SK-N-SH (cell line): ENCODE measurements at regions not wholly inside any gene's neighbourhood (a gene's known extent, or its start where the extent isn't known, plus 50 kb on each side); places are given as distances from the start of the nearest gene placed in this dataset.

Experiments used
- CTCF ChIA-PET: fragments of 300-600, 350-600 bp; formaldehyde crosslinking; extraction: SDS; loops from one replicate; lab custom pipeline; 2021; lab: Yijun Ruan, JAX
- POLR2A ChIA-PET: fragments of 350-600 bp; sonication (Branson Sonifier 250); formaldehyde crosslinking; extraction: SDS; loops from one replicate; lab custom pipeline; 2020; ENCODE audit warnings: antibody characterized with exemption, inconsistent platforms; lab: Yijun Ruan, JAX
- DNase-seq: peaks from one replicate; pipeline ENCODE4 v3.0.0; 2012
- H2AFZ ChIP-seq: fragments of 200-600 bp; sonication (generic); 2 replicates; pipeline ENCODE4 v1.8.1; 2016; ENCODE audit warnings: antibody characterized with exemption, mild to moderate bottlenecking, low read depth
- H3F3A ChIP-seq: fragments of 200-600 bp; sonication (generic); replicated peaks from 2 replicates; pipeline ENCODE3; 2016; ENCODE audit warnings: antibody characterized with exemption, mild to moderate bottlenecking; ENCODE audit not compliant: insufficient read depth
- H3K27ac ChIP-seq, 2 experiments: fragments of 200-500 bp in 1 of 2; fragments of 200-600 bp in 1 of 2; sonication (Bioruptor generic) in 1 of 2; sonication (generic), shearing (Covaris generic) in 1 of 2; 2 replicates each; pipeline versions ENCODE4 v1.5.1 to v1.6.1; 2014 to 2016; ENCODE audit warnings: low read depth in 2 of 2, inconsistent platforms in 1 of 2, low read length in 1 of 2, mild to moderate bottlenecking in 1 of 2, mixed read lengths in 1 of 2
- H3K27me3 ChIP-seq: fragments of 200-600 bp; sonication (generic), shearing (Covaris generic); 2 replicates; pipeline ENCODE4 v1.6.1; 2016; ENCODE audit warnings: mixed run types; ENCODE audit not compliant: insufficient read depth
- H3K36me3 ChIP-seq, 2 experiments: fragments of 200-500 bp in 1 of 2; fragments of 200-600 bp in 1 of 2; sonication (Bioruptor generic) in 1 of 2; sonication (generic) in 1 of 2; replicated peaks in 1 of 2; 2 replicates each; pipeline versions ENCODE3 to v1.5.1; 2014 to 2016; ENCODE audit warnings: low read length in 1 of 2, mild to moderate bottlenecking in 1 of 2; ENCODE audit not compliant: insufficient read depth in 2 of 2, control insufficient read depth in 1 of 2
- H3K4me1 ChIP-seq, 2 experiments: fragments of 200-500 bp in 1 of 2; fragments of 200-600 bp in 1 of 2; sonication (Bioruptor generic) in 1 of 2; sonication (generic), shearing (Covaris generic) in 1 of 2; 2 replicates each; pipeline versions ENCODE4 v1.5.1 to v1.6.1; 2014 to 2016; ENCODE audit warnings: low read depth in 1 of 2, low read length in 1 of 2, mixed run types in 1 of 2; ENCODE audit not compliant: insufficient read depth in 2 of 2, control insufficient read depth in 1 of 2
- H3K4me2 ChIP-seq: fragments of 200-600 bp; sonication (generic), shearing (Covaris generic); 2 replicates; pipeline ENCODE4 v1.6.1; 2017; ENCODE audit warnings: mixed run types
- H3K4me3 ChIP-seq, 2 experiments: fragments of 200-500 bp in 1 of 2; fragments of 200-600 bp in 1 of 2; sonication (Bioruptor generic) in 1 of 2; sonication (generic), shearing (Covaris generic) in 1 of 2; 2 replicates each; pipeline versions ENCODE4 v1.5.1 to v1.8.1; 2014 to 2016; ENCODE audit warnings: low read depth in 2 of 2, inconsistent platforms in 1 of 2, low read length in 1 of 2, mild to moderate bottlenecking in 1 of 2, mixed read lengths in 1 of 2, moderate library complexity in 1 of 2
- H3K79me2 ChIP-seq: fragments of 200-600 bp; sonication (generic); 2 replicates; pipeline ENCODE4 v1.8.1; 2017; ENCODE audit warnings: mild to moderate bottlenecking; ENCODE audit not compliant: insufficient read depth
- H3K9ac ChIP-seq: fragments of 200-600 bp; sonication (generic); 2 replicates; pipeline ENCODE4 v1.6.1; 2017; ENCODE audit warnings: mixed run types
- H3K9me2 ChIP-seq: fragments of 200-600 bp; sonication (generic); 2 replicates; pipeline ENCODE4 v1.6.1; 2017; ENCODE audit warnings: mixed run types
- H3K9me3 ChIP-seq: fragments of 200-600 bp; sonication (generic); 2 replicates; pipeline ENCODE4 v1.6.1; 2017; ENCODE audit warnings: mixed run types, mild to moderate bottlenecking, moderate library complexity
- H4K20me1 ChIP-seq: fragments of 200-600 bp; sonication (generic); 2 replicates; pipeline ENCODE4 v1.6.1; 2017; ENCODE audit warnings: mild to moderate bottlenecking, mixed run types; ENCODE audit not compliant: insufficient read depth
- CHD2 ChIP-seq: fragments of 150-350 bp; IDR thresholded peaks from 2 replicates; pipeline ENCODE4 v1.6.1; 2018; ENCODE audit warnings: low read length; ENCODE audit not compliant: partially characterized antibody
- ELF1 ChIP-seq: IDR thresholded peaks from 2 replicates; pipeline ENCODE4 v1.4.0; 2012
- EP300 ChIP-seq, 2 experiments: IDR thresholded peaks; 2 replicates each; pipeline versions ENCODE4 v1.4.0 to v1.6.1; 2012; ENCODE audit warnings: borderline replicate concordance in 1 of 2, low read depth in 1 of 2, low read length in 1 of 2
- FOSL2 ChIP-seq: IDR thresholded peaks from 2 replicates; pipeline ENCODE4 v1.4.0; 2012; ENCODE audit warnings: low read depth, mild to moderate bottlenecking, moderate library complexity, borderline replicate concordance
- FOXM1 ChIP-seq: IDR thresholded peaks from 2 replicates; pipeline ENCODE4 v1.4.0; 2012; ENCODE audit warnings: low read depth, mild to moderate bottlenecking
- GABPA ChIP-seq: IDR thresholded peaks from 2 replicates; pipeline ENCODE4 v1.4.0; 2012; ENCODE audit warnings: low read depth, mild to moderate bottlenecking
- GATA2 ChIP-seq: sonication (generic); formaldehyde crosslinking; IDR thresholded peaks from 2 replicates; pipeline ENCODE4 v1.5.0; 2020; ENCODE audit warnings: mild to moderate bottlenecking, missing genetic modification reagents
- MXI1 ChIP-seq: IDR thresholded peaks from 2 replicates; pipeline ENCODE4 v1.6.1; 2012; ENCODE audit warnings: mild to moderate bottlenecking, low read depth, low read length, improper control_type of control experiment
- NFIC ChIP-seq: IDR thresholded peaks from 2 replicates; pipeline ENCODE4 v1.4.0; 2012; ENCODE audit warnings: borderline replicate concordance
- POLR2AphosphoS5 ChIP-seq: IDR thresholded peaks from 2 replicates; pipeline ENCODE4 v1.6.1; 2012; ENCODE audit warnings: low read depth, low read length
- RAD21 ChIP-seq: IDR thresholded peaks from 2 replicates; pipeline ENCODE4 v1.6.1; 2012; ENCODE audit warnings: mild to moderate bottlenecking, low read length
- RCOR1 ChIP-seq: fragments of 150-350 bp; IDR thresholded peaks from 2 replicates; pipeline ENCODE4 v1.6.1; 2017; ENCODE audit warnings: antibody characterized with exemption, low read length
- RFX5 ChIP-seq: IDR thresholded peaks from 2 replicates; pipeline ENCODE4 v1.6.1; 2012; ENCODE audit warnings: mild to moderate bottlenecking, improper control_type of control experiment, low read length
- RXRA ChIP-seq: IDR thresholded peaks from 2 replicates; pipeline ENCODE4 v1.4.0; 2012; ENCODE audit warnings: low read depth, mild to moderate bottlenecking, borderline replicate concordance
- SIN3A ChIP-seq: IDR thresholded peaks from 2 replicates; pipeline ENCODE4 v1.6.1; 2012; ENCODE audit warnings: low read depth, mild to moderate bottlenecking, low read length, moderate library complexity, borderline replicate concordance
- SMC3 ChIP-seq: IDR thresholded peaks from 2 replicates; pipeline ENCODE4 v1.6.1; 2012; ENCODE audit warnings: low read depth, low read length, improper control_type of control experiment
- TAF1 ChIP-seq: IDR thresholded peaks from 2 replicates; pipeline ENCODE4 v1.6.1; 2012; ENCODE audit warnings: low read depth, mild to moderate bottlenecking, low read length, moderate library complexity, borderline replicate concordance
- TCF12 ChIP-seq: IDR thresholded peaks from 2 replicates; pipeline ENCODE4 v1.4.0; 2012
- TEAD4 ChIP-seq: IDR thresholded peaks from 2 replicates; pipeline ENCODE4 v1.4.0; 2012; ENCODE audit warnings: mild to moderate bottlenecking, borderline replicate concordance; ENCODE audit not compliant: insufficient read depth
- YY1 ChIP-seq: IDR thresholded peaks from 2 replicates; pipeline ENCODE4 v1.4.0; 2012; ENCODE audit warnings: low read depth, mild to moderate bottlenecking
- WGBS: methylation state at CpG from one replicate; pipeline ENCODE4 v1.1.6; 2017; ENCODE audit warnings: low lambda C conversion rate; 5-methylcytosine and 5-hydroxymethylcytosine counted together
- TF ChIP-seq, protein P1 (sequence below): fragments of 200-600 bp; sonication (generic); IDR thresholded peaks from 2 replicates; pipeline ENCODE4 v1.6.1; 2017; ENCODE audit warnings: antibody characterized with exemption, mild to moderate bottlenecking, moderate library complexity
- TF ChIP-seq, protein P2 (sequence below): IDR thresholded peaks from 2 replicates; pipeline ENCODE4 v1.4.0; 2012; ENCODE audit warnings: low read depth
- TF ChIP-seq, protein P3 (sequence below): fragments of 150-350 bp; IDR thresholded peaks from 2 replicates; pipeline ENCODE4 v1.6.1; 2017; ENCODE audit warnings: antibody characterized with exemption, low read length, low read depth, borderline replicate concordance
- TF ChIP-seq, protein P4 (sequence below): IDR thresholded peaks from 2 replicates; pipeline ENCODE4; 2012

DNA sequence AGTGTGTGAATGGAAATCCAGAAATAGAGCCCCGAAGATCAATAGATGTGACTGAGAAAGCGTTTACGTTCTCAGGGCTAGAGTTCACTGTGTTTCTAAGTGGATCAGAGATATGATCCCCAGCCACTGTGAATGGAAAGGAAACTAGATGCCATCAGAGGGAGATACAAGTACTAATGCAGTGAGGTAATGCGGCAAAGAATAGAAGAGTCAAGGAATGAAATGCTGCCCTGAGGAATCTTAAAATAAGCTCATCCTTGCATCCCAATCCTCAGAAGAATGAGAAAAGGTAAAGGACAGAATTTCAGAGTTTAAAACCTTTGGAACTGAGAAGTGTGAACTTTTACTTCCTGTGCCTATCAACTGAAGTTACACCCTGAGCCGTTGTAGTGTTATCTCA is 165.5 kb upstream of the ESRRG start:
- Histone ChIP-seq H3K4me2 (no peak overlapping the region), H3K27me3 (no peaks in the 10 kb centered on the region), H3F3A (no peaks in the 10 kb centered on the region), H3K4me3 (no peak overlapping the region), H3K36me3 (no peaks in the 10 kb centered on the region), H3K27ac (no peak overlapping the region), H2AFZ (no peak overlapping the region), H3K9me3 (no peaks in the 10 kb centered on the region), H3K9me2 (no peaks in the 10 kb centered on the region), H3K9ac (no peak overlapping the region), H4K20me1 (no peaks in the 10 kb centered on the region)
- WGBS, result 83% methylated on average over 5 of the region's 5 CpGs
- DNase-seq, result no peak
- POLR2A ChIA-PET, result no interaction called here
- TF ChIP-seq TEAD4 (no peak), POLR2AphosphoS5 (no peak), YY1 (no peak), NFIC (no peak), RCOR1 (no peak), GABPA (no peak), TCF12 (no peak), RAD21 (no peak), RXRA (no peak), SIN3A (no peak), EP300 (IDR thresholded peaks at IDR 0.05; ENCODE audit: borderline replicate concordance in 1 of 2, low read depth in 1 of 2, low read length in 1 of 2) (no peak), MXI1 (no peak), SMC3 (no peak), FOXM1 (no peak), CHD2 (no peak), GATA2 (CRISPR knock-in tag) (no peak), ELF1 (no peak)
- TF ChIP-seq, protein P1, sequence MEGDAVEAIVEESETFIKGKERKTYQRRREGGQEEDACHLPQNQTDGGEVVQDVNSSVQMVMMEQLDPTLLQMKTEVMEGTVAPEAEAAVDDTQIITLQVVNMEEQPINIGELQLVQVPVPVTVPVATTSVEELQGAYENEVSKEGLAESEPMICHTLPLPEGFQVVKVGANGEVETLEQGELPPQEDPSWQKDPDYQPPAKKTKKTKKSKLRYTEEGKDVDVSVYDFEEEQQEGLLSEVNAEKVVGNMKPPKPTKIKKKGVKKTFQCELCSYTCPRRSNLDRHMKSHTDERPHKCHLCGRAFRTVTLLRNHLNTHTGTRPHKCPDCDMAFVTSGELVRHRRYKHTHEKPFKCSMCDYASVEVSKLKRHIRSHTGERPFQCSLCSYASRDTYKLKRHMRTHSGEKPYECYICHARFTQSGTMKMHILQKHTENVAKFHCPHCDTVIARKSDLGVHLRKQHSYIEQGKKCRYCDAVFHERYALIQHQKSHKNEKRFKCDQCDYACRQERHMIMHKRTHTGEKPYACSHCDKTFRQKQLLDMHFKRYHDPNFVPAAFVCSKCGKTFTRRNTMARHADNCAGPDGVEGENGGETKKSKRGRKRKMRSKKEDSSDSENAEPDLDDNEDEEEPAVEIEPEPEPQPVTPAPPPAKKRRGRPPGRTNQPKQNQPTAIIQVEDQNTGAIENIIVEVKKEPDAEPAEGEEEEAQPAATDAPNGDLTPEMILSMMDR, result no peak
- TF ChIP-seq, all 33 proteins: peak for 0
- CTCF ChIA-PET, result no interaction called here
- Histone ChIP-seq H3K4me1 (no peaks in the 10 kb centered on the region; a peak in 1 of 4 replicates), H3K79me2 (no peaks in the 10 kb centered on the region)

DNA sequence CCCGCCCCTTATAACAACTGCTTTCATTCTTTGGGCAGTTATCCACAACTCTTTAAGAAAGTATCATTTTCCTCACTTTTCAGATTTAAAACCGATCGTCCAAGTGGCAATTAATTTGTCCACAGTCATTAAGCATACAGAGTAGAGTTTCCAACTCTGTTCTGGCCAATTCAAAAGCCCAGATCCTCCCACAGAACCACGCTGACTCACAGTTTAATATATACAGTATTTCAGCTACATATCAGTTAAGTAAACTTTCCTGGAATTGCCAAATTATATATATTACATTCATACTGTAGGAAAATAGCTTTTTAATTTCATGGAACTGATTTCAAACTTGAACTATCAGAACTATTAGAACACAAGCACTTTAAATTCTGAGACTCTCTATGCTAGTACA is 163.8 kb upstream of the ESRRG start:
- ChIA-PET CTCF (no interaction called here), POLR2A (no interaction called here)
- Histone ChIP-seq H3K4me3 (no peak overlapping the region), H3K9ac (no peak overlapping the region), H3K27me3 (no peaks in the 10 kb centered on the region), H3K4me1 (no peaks in the 10 kb centered on the region; a peak in 1 of 4 replicates), H3K36me3 (no peaks in the 10 kb centered on the region), H2AFZ (no peak overlapping the region), H3K27ac (no peak overlapping the region), H3K9me3 (no peaks in the 10 kb centered on the region), H3F3A (no peaks in the 10 kb centered on the region), H3K4me2 (no peak overlapping the region), H3K79me2 (no peaks in the 10 kb centered on the region), H4K20me1 (no peaks in the 10 kb centered on the region), H3K9me2 (no peaks in the 10 kb centered on the region)
- DNase-seq, result no peak
- TF ChIP-seq MXI1, result no peak
- no peak for TF ChIP-seq YY1
- TF ChIP-seq, protein P2, sequence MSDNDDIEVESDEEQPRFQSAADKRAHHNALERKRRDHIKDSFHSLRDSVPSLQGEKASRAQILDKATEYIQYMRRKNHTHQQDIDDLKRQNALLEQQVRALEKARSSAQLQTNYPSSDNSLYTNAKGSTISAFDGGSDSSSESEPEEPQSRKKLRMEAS, result no peak
- no peak for TF ChIP-seq TAF1
- TF ChIP-seq POLR2AphosphoS5, result no peak
- TF ChIP-seq FOSL2, result no peak
- TF ChIP-seq, protein P3, sequence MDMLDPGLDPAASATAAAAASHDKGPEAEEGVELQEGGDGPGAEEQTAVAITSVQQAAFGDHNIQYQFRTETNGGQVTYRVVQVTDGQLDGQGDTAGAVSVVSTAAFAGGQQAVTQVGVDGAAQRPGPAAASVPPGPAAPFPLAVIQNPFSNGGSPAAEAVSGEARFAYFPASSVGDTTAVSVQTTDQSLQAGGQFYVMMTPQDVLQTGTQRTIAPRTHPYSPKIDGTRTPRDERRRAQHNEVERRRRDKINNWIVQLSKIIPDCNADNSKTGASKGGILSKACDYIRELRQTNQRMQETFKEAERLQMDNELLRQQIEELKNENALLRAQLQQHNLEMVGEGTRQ, result no peak
- TF ChIP-seq, protein P4, sequence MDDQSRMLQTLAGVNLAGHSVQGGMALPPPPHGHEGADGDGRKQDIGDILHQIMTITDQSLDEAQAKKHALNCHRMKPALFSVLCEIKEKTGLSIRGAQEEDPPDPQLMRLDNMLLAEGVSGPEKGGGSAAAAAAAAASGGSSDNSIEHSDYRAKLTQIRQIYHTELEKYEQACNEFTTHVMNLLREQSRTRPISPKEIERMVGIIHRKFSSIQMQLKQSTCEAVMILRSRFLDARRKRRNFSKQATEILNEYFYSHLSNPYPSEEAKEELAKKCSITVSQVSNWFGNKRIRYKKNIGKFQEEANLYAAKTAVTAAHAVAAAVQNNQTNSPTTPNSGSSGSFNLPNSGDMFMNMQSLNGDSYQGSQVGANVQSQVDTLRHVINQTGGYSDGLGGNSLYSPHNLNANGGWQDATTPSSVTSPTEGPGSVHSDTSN, result no peak
- no peak for TF ChIP-seq RAD21
- TF ChIP-seq, protein P1, result no peak
- TF ChIP-seq EP300 (IDR thresholded peaks at IDR 0.05; ENCODE audit: borderline replicate concordance in 1 of 2, low read depth in 1 of 2, low read length in 1 of 2), result no peak
- no peak for TF ChIP-seq TEAD4
- no peak for TF ChIP-seq RCOR1
- no peak for TF ChIP-seq RFX5
- TF ChIP-seq TCF12, result no peak
- WGBS, result 58% methylated on average over 4 of the region's 4 CpGs
